NT2/D1 (cell line): ENCODE measurements at regions not wholly inside any gene's neighbourhood (a gene's known extent, or its start where the extent isn't known, plus 50 kb on each side); places are given as distances from the start of the nearest gene placed in this dataset.

ENCODE experiments used
- SUZ12 ChIP-seq: IDR thresholded peaks from 2 replicates; pipeline ENCODE4 v1.6.1; 2011; ENCODE audit not compliant: insufficient read length, insufficient read depth; ENCODE audit errors: extremely low read depth
- YY1 ChIP-seq: IDR thresholded peaks from 2 replicates; pipeline ENCODE4 v1.6.1; 2011; ENCODE audit not compliant: insufficient read length, insufficient read depth
- ZNF274 ChIP-seq: IDR thresholded peaks from 2 replicates; pipeline ENCODE4 v1.6.1; 2011; ENCODE audit warnings: mild to moderate bottlenecking, low read depth, low read length

GRCh38 chr14:62017651-62018230 lies 255.5 kb downstream of the SNAPC1 start:
- no peak for TF ChIP-seq ZNF274
- no peak for TF ChIP-seq SUZ12
- TF ChIP-seq YY1: no peak
